ENCODE measurements at regions not wholly inside any gene's neighbourhood (a gene's known extent, or its start where the extent isn't known, plus 50 kb on each side); places are given as distances from the start of the nearest gene placed in this dataset.
"Not testable (repeated sequence)": the region's sequence is repeated elsewhere in the genome, so short reads cannot be mapped to it uniquely, and the experiment has no call there.

DNA sequence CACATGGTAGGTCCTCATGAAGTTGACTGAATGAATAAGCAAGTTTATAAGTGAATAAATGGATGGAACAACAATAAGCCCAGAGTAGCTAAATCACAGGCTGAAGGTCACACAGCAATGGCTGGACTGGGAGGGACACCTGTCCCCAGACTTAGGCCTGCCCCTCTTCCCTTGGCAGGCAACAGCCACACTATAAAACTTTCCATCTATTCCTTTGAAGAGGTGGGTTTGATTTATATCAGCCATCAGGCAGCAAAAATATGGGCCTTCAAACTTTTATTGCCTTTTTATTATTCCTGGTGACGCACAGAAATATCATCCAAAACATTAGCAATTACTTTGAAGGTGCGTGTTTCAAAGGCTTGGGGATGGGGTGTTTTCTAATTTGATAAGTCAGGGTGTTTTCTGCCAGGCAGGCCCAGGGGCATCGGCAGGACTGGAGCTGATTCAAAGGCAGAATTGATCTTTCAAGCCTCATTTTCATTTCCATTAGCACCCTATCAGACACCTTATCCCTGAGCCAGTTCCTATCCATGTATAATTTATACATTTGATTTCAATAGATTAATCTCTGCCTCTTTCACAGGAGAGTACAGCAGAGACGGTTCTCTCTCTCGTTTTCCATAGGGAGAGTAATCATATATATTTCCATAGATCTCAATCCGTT, 67.2 kb upstream of the LYRM9 start:
- DNase-seq (ENCODE audit: low read depth in 1 of 2, low spot score in 1 of 2): no peak
- H3K27me3 ChIP-seq (ENCODE audit: insufficient read depth, poor library complexity, severe bottlenecking): no peaks in the 10 kb centered on the region
- H3K27ac ChIP-seq (replicated peaks): no peak overlapping the region
- no peak overlapping the region for H3K4me3 ChIP-seq (replicated peaks; ENCODE audit: insufficient read depth, low read length)
- TF ChIP-seq CTCF (IDR thresholded peaks at IDR 0.05; ENCODE audit: insufficient read depth, low read length) (no peak), POLR2AphosphoS5 (IDR thresholded peaks at IDR 0.05; ENCODE audit: low read depth) (no peak), SPI1 (IDR thresholded peaks at IDR 0.05; ENCODE audit: borderline replicate concordance, low read depth) (no peak), GABPA (IDR thresholded peaks at IDR 0.05; ENCODE audit: low read depth) (no peak)
- TF ChIP-seq, protein P1, sequence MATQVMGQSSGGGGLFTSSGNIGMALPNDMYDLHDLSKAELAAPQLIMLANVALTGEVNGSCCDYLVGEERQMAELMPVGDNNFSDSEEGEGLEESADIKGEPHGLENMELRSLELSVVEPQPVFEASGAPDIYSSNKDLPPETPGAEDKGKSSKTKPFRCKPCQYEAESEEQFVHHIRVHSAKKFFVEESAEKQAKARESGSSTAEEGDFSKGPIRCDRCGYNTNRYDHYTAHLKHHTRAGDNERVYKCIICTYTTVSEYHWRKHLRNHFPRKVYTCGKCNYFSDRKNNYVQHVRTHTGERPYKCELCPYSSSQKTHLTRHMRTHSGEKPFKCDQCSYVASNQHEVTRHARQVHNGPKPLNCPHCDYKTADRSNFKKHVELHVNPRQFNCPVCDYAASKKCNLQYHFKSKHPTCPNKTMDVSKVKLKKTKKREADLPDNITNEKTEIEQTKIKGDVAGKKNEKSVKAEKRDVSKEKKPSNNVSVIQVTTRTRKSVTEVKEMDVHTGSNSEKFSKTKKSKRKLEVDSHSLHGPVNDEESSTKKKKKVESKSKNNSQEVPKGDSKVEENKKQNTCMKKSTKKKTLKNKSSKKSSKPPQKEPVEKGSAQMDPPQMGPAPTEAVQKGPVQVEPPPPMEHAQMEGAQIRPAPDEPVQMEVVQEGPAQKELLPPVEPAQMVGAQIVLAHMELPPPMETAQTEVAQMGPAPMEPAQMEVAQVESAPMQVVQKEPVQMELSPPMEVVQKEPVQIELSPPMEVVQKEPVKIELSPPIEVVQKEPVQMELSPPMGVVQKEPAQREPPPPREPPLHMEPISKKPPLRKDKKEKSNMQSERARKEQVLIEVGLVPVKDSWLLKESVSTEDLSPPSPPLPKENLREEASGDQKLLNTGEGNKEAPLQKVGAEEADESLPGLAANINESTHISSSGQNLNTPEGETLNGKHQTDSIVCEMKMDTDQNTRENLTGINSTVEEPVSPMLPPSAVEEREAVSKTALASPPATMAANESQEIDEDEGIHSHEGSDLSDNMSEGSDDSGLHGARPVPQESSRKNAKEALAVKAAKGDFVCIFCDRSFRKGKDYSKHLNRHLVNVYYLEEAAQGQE (IDR thresholded peaks at IDR 0.05; ENCODE audit: insufficient replicate concordance, low read depth): no peak

DNA sequence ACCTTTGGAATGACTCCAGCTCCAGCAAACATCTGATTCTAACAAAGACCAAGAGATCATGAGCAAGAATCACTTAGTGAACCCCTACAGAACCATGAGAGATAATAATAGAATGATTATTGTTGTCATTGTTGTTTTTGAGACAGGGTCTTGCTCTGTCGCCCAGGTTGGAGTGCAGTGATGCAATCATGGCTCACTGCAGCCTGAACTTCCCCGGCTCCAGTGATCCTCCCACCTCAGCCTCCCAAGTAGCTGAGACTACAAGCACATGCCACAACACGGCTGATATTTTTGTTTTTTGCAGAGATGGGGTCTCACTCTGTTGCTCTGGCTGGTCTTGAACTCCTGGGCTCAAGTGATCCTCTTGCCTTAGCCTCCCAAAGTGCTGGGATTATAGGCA, 69.4 kb upstream of the LYRM9 start:
- H3K4me3 ChIP-seq (replicated peaks; ENCODE audit: insufficient read depth, low read length); H3K27me3 ChIP-seq (ENCODE audit: insufficient read depth, poor library complexity, severe bottlenecking); H3K27ac ChIP-seq (replicated peaks); DNase-seq (ENCODE audit: low read depth in 1 of 2, low spot score in 1 of 2): not testable (repeated sequence)

DNA sequence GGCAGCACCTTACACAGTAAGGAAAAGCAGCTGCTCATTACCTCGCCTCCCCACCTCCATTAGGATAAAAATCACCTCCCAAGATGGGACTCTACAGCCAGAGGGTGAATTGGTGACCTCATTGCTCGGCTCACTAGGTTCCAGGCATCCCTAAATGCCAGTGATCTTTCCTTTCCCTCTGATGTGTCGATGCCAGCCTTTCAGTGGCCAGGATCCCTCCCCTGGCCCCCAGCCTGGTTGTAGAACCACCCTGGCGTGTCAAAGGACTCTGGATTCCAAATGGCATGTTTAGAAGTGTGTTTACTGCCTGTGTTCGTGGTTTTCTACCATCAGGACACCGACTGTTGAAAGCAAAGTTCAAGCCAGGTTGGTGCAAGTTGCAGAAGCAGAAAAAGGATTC, 72.1 kb upstream of the LYRM9 start:
- Histone ChIP-seq H3K27me3 (ENCODE audit: insufficient read depth, poor library complexity, severe bottlenecking) (no peaks in the 10 kb centered on the region), H3K27ac (replicated peaks) (no peak overlapping the region), H3K4me3 (replicated peaks; ENCODE audit: insufficient read depth, low read length) (no peak overlapping the region)
- TF ChIP-seq POLR2AphosphoS5 (IDR thresholded peaks at IDR 0.05; ENCODE audit: low read depth): no peak
- no peak for DNase-seq (ENCODE audit: low read depth in 1 of 2, low spot score in 1 of 2)

- DNase-seq (ENCODE audit: low read depth in 1 of 2, low spot score in 1 of 2): no peak
These were observed 74.2 kb upstream of the NLK start for GRCh38 chr17:27968206-27968732.

More at GRCh38 chr17:27968206-27968732, 74.2 kb upstream of the NLK start:
- Histone ChIP-seq H3K27ac (replicated peaks) (no peak overlapping the region), H3K4me3 (replicated peaks; ENCODE audit: insufficient read depth, low read length) (no peak overlapping the region), H3K27me3 (ENCODE audit: insufficient read depth, poor library complexity, severe bottlenecking) (no peaks in the 10 kb centered on the region)
- TF ChIP-seq CTCF (IDR thresholded peaks at IDR 0.05; ENCODE audit: insufficient read depth, low read length): no peak
- no peak for TF ChIP-seq GABPA (IDR thresholded peaks at IDR 0.05; ENCODE audit: low read depth)
- TF ChIP-seq, protein P1 (IDR thresholded peaks at IDR 0.05; ENCODE audit: insufficient replicate concordance, low read depth): no peak
- no peak for TF ChIP-seq POLR2AphosphoS5 (IDR thresholded peaks at IDR 0.05; ENCODE audit: low read depth)
- no peak for TF ChIP-seq SPI1 (IDR thresholded peaks at IDR 0.05; ENCODE audit: borderline replicate concordance, low read depth)

All from HL-60 (cell line).